ENCODE measurements at regions not wholly inside any gene's neighbourhood (a gene's known extent, or its start where the extent isn't known, plus 50 kb on each side); places are given as distances from the start of the nearest gene placed in this dataset.

DNA sequence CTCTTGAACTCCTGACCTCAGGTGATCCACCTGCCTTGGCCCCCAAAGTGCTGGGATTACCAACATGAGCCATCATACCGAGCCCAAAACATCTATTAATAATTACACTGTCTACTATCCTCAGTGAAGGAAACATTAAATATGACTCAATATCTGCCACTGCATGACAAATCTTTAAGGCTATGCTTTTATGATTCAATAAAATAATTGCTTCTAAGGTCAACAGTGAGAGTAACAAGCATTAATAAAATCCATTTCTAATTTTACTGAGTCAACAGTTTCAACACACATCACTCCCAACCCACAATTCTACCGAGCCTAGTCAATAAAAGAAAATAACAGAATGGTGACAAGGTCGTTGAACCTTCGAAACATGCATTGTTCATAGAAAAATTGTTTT is 125.5 kb upstream of the CHRM3 start:
- H3K9me3 ChIP-seq = no peaks in the 10 kb centered on the region
- no peak overlapping the region for H3K27ac ChIP-seq
- no peak overlapping the region for H3K4me3 ChIP-seq
- TF ChIP-seq POLR2A (IDR thresholded peaks at IDR 0.05) = no peak
- no peak for TF ChIP-seq CTCF (IDR thresholded peaks at IDR 0.05)
- no peaks in the 10 kb centered on the region for H3K27me3 ChIP-seq
- no peaks in the 10 kb centered on the region for H3K4me1 ChIP-seq
- no peak for DNase-seq
- H3K36me3 ChIP-seq = no peaks in the 10 kb centered on the region

GRCh38 chr1:239255628-239256160 is 130.7 kb upstream of the CHRM3 start:
- Histone ChIP-seq H3K9me3 (no peaks in the 10 kb centered on the region), H3K4me1 (no peaks in the 10 kb centered on the region), H3K4me3 (no peak overlapping the region), H3K27ac (no peak overlapping the region), H3K36me3 (no peaks in the 10 kb centered on the region), H3K27me3 (no peaks in the 10 kb centered on the region)
- no peak for DNase-seq
- TF ChIP-seq CTCF (IDR thresholded peaks at IDR 0.05) (no peak), POLR2A (IDR thresholded peaks at IDR 0.05) (no peak)

GRCh38 chr1:239254999-239255398 is 131.4 kb upstream of the CHRM3 start:
- no peaks in the 10 kb centered on the region for H3K36me3 ChIP-seq
- no peak overlapping the region for H3K27ac ChIP-seq
- H3K9me3 ChIP-seq = no peaks in the 10 kb centered on the region
- no peak for TF ChIP-seq POLR2A (IDR thresholded peaks at IDR 0.05)
- TF ChIP-seq CTCF (IDR thresholded peaks at IDR 0.05) = no peak
- H3K27me3 ChIP-seq = no peaks in the 10 kb centered on the region
- DNase-seq = no peak
- no peak overlapping the region for H3K4me3 ChIP-seq
- H3K4me1 ChIP-seq = no peaks in the 10 kb centered on the region

GRCh38 chr1:239253032-239253431 is 133.3 kb upstream of the CHRM3 start:
- H3K27ac ChIP-seq = no peak overlapping the region
- no peaks in the 10 kb centered on the region for H3K36me3 ChIP-seq
- no peak for DNase-seq
- H3K9me3 ChIP-seq = no peaks in the 10 kb centered on the region
- no peak for TF ChIP-seq POLR2A (IDR thresholded peaks at IDR 0.05)
- TF ChIP-seq CTCF (IDR thresholded peaks at IDR 0.05) = no peak
- H3K27me3 ChIP-seq = no peaks in the 10 kb centered on the region
- no peaks in the 10 kb centered on the region for H3K4me1 ChIP-seq
- no peak overlapping the region for H3K4me3 ChIP-seq

DNA sequence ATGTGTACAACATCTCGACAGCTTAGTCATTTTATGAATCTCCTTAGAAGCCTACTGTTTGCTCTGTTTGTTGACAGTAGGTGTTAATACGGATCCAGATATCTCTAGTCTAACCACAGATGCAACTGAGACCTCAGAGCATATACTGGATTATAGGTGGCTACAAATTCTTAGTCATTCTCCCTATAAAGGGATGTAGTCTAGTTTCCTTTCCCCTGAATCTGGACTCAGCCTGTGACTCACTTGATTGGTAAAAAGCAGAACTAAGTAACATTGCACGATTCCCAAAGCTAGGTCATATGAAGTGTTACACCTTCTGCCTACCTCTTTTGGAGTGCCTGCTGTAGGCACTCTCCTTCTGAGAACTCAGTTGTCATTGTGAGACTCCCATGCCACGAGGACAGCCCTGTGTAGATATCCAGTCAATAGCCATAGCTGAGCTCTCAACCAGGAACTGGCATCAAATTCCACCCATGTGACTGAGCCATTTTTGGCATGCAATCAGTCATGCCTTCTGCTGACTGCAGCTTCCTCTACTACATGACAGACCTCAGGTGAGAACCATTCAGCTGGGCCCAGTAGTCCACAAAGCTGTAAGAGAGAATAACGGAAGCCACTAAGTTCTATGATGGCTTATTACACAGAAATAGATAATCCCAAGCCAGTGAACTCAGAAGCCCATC is 135.9 kb upstream of the CHRM3 start:
- no peaks in the 10 kb centered on the region for H3K27me3 ChIP-seq
- no peak for TF ChIP-seq CTCF (IDR thresholded peaks at IDR 0.05)
- H3K27ac ChIP-seq = no peak overlapping the region
- no peak overlapping the region for H3K4me3 ChIP-seq
- no peak for DNase-seq
- H3K36me3 ChIP-seq = no peaks in the 10 kb centered on the region
- H3K4me1 ChIP-seq = no peaks in the 10 kb centered on the region
- H3K9me3 ChIP-seq = no peaks in the 10 kb centered on the region
